OCI-LY7 (cell line): ENCODE measurements at regions not wholly inside any gene's neighbourhood (a gene's known extent, or its start where the extent isn't known, plus 50 kb on each side); places are given as distances from the start of the nearest gene placed in this dataset.

ENCODE experiments used
- BruUV-seq: library from RNA; stranded (reverse); fragments of 400-500 nt; replicated peaks from 2 replicates; lab custom pipeline; 2021; lab: Mats Ljungman, UMichigan
- CTCF ChIA-PET: fragments of 300-600 bp; sonication (Branson Sonifier 250); formaldehyde crosslinking; loops from one replicate; lab custom pipeline; 2022; ENCODE audit warnings: antibody characterized with exemption; ENCODE audit not compliant: unreplicated experiment; lab: Charles Lee
- POLR2A ChIA-PET: fragments of 300-600 bp; sonication (Branson Sonifier 250); formaldehyde crosslinking; loops from one replicate; lab custom pipeline; 2022; ENCODE audit warnings: antibody characterized with exemption; lab: Charles Lee
- DNase-seq: peaks from one replicate; pipeline ENCODE4 v3.0.0-alpha.2; 2015; ENCODE audit warnings: low spot score
- H2AFZ ChIP-seq: fragments of 200-600 bp; sonication (generic), shearing (Covaris generic); 2 replicates; pipeline ENCODE4 v1.6.1; 2014; ENCODE audit warnings: mild to moderate bottlenecking, antibody characterized with exemption, low read length, moderate library complexity
- H3K27ac ChIP-seq: fragments of 200-600 bp; sonication (generic); 2 replicates; pipeline ENCODE4 v1.5.1; 2014; ENCODE audit warnings: mixed run types, low read depth, mild to moderate bottlenecking, moderate library complexity, low read length, inconsistent platforms; ENCODE audit not compliant: poor library complexity, severe bottlenecking
- H3K36me3 ChIP-seq: fragments of 200-600 bp; sonication (generic); 2 replicates; pipeline ENCODE4 v1.6.1; 2014; ENCODE audit warnings: mild to moderate bottlenecking, antibody characterized with exemption, low read length, moderate library complexity, mixed read lengths; ENCODE audit not compliant: insufficient read depth
- H3K4me1 ChIP-seq: fragments of 200-600 bp; sonication (generic); 2 replicates; pipeline ENCODE4 v1.5.1; 2014; ENCODE audit warnings: mild to moderate bottlenecking, low read length; ENCODE audit not compliant: insufficient read depth, poor library complexity, severe bottlenecking
- H3K4me2 ChIP-seq: fragments of 200-600 bp; sonication (generic); 2 replicates; pipeline ENCODE4 v1.6.1; 2014; ENCODE audit warnings: mild to moderate bottlenecking, low read length
- H3K4me3 ChIP-seq: fragments of 200-600 bp; sonication (generic); 2 replicates; pipeline ENCODE4 v1.5.1; 2014; ENCODE audit warnings: mild to moderate bottlenecking, low read depth, low read length; ENCODE audit not compliant: poor library complexity, severe bottlenecking
- H3K79me2 ChIP-seq: fragments of 200-600 bp; sonication (generic); 2 replicates; pipeline ENCODE4 v1.6.1; 2016; ENCODE audit warnings: low read depth, mild to moderate bottlenecking, low read length, moderate library complexity, mixed read lengths; ENCODE audit not compliant: insufficient read depth
- H3K9me2 ChIP-seq: fragments of 200-600 bp; sonication (generic); 2 replicates; pipeline ENCODE4 v1.6.1; 2016; ENCODE audit warnings: mild to moderate bottlenecking, low read length, mixed read lengths; ENCODE audit not compliant: insufficient read depth
- H3K9me3 ChIP-seq: fragments of 200-600 bp; sonication (generic); 2 replicates; pipeline ENCODE4 v1.6.1; 2014; ENCODE audit warnings: mild to moderate bottlenecking, mixed run types, low read length, mixed read lengths
- H4K20me1 ChIP-seq: fragments of 200-600 bp; sonication (generic); 2 replicates; pipeline ENCODE4 v1.6.1; 2014; ENCODE audit warnings: mild to moderate bottlenecking, antibody characterized with exemption, low read length, moderate library complexity, mixed read lengths; ENCODE audit not compliant: insufficient read depth
- EZH2phosphoT487 ChIP-seq: fragments of 200-600 bp; sonication (generic); IDR thresholded peaks from 2 replicates; pipeline ENCODE4 v1.6.1; 2018; ENCODE audit warnings: low read depth, borderline replicate concordance, mild to moderate bottlenecking, mixed run types, antibody characterized with exemption, low read length, moderate library complexity, mixed read lengths
- intact Hi-C: fragments of 100-400 bp; cut with micrococcal nuclease; formaldehyde crosslinking; loops from one replicate; pipeline ENCODE4 v1.10.0; 2022; ENCODE audit not compliant: unreplicated experiment
- TF ChIP-seq, protein P1 (sequence below): fragments of 200-600 bp; sonication (generic); conservative IDR thresholded peaks from 2 replicates; pipeline ENCODE4 v1.5.1; 2014; ENCODE audit warnings: mild to moderate bottlenecking, antibody characterized with exemption, low read length, moderate library complexity, mixed read lengths

DNA sequence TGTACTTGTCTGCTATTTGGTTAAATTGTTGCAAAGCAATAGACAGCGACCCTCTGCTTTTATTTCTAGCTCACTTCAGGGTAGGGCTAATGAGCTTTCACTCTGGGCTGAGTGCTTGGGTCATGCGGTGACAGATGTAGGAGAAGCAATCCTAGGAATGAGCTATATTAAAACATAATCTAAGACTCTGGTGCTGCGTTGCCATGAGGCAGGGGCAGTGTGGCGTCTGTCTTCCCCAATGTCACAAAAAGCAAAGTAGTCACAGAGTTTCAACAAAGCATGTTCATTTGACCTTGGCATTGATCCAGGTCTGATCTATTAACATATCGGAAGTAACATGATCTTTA lies 55.5 kb upstream of the GRAMD1B start:
- Histone ChIP-seq H3K9me2 (no peaks in the 10 kb centered on the region), H3K4me2 (peak overlapping the region; percentile 10), H3K79me2 (no peaks in the 10 kb centered on the region), H3K27ac (no peak overlapping the region), H3K36me3 (no peaks in the 10 kb centered on the region), H3K4me1 (peaks cover 9% of the 10 kb centered on the region), H4K20me1 (no peaks in the 10 kb centered on the region), H3K4me3 (no peak overlapping the region), H3K9me3 (no peaks in the 10 kb centered on the region), H2AFZ (0 out of 2 replicates have a peak overlapping the region, but pooled peaks have one; percentile 35)
- BruUV-seq: no TSS peak
- POLR2A ChIA-PET: no interaction called here
- CTCF ChIA-PET: no interaction called here
- TF ChIP-seq EZH2phosphoT487: no peak
- TF ChIP-seq, protein P1, sequence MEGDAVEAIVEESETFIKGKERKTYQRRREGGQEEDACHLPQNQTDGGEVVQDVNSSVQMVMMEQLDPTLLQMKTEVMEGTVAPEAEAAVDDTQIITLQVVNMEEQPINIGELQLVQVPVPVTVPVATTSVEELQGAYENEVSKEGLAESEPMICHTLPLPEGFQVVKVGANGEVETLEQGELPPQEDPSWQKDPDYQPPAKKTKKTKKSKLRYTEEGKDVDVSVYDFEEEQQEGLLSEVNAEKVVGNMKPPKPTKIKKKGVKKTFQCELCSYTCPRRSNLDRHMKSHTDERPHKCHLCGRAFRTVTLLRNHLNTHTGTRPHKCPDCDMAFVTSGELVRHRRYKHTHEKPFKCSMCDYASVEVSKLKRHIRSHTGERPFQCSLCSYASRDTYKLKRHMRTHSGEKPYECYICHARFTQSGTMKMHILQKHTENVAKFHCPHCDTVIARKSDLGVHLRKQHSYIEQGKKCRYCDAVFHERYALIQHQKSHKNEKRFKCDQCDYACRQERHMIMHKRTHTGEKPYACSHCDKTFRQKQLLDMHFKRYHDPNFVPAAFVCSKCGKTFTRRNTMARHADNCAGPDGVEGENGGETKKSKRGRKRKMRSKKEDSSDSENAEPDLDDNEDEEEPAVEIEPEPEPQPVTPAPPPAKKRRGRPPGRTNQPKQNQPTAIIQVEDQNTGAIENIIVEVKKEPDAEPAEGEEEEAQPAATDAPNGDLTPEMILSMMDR: no peak
- intact Hi-C loops: no loop called here
- DNase-seq: no peak

DNA sequence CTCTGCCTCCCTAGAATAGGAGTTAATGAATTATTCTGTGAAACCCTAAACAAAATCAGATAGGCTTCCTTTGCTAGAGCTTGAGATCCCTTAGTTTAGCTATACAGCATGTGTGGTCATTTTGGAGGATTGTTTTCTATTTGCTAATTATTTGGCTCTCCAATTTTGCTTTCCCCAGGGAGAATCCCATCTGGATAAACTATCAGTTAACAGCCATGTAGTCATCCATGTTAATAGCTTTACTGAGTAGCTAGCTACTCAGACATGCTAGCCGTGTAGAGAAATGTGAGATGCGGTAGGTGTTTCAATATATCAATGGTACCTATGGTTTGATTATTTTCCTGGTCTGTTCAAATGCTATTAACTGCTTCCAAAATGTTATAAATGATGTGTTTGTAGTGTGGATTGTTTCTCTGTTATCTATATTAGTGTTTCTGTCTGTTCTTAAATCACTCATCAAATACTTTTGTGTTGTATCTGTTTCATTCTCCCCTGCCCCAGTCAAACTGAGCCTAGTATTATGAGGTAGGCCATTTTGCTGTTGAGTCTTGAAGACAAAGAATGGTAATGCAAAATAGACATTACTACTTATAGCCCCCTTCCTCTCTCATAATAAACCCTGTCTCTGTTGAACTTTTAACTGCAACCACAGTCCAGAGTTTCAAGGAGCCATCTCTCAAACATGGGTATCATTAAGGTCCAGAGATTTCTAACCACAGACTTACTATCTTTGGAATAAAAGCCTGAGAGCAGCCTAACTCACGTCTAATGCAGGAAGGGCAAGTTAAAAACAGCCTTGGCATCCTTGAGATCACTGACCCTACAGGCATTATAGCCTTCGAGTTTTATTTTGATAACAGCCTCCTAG lies 56.1 kb upstream of the GRAMD1B start:
- no peak overlapping the region for H3K27ac ChIP-seq
- intact Hi-C loops: no loop called here
- H3K79me2 ChIP-seq: no peaks in the 10 kb centered on the region
- DNase-seq: no peak
- peak overlapping the region; percentile 10 for H3K4me2 ChIP-seq
- no peaks in the 10 kb centered on the region for H4K20me1 ChIP-seq
- TF ChIP-seq EZH2phosphoT487: no peak
- TF ChIP-seq, protein P1: no peak
- H3K4me3 ChIP-seq: no peak overlapping the region
- POLR2A ChIA-PET: no interaction called here
- H3K9me2 ChIP-seq: no peaks in the 10 kb centered on the region
- CTCF ChIA-PET: no interaction called here
- H3K36me3 ChIP-seq: no peaks in the 10 kb centered on the region
- BruUV-seq: no TSS peak
- no peaks in the 10 kb centered on the region for H3K9me3 ChIP-seq
- peaks cover 9% of the 10 kb centered on the region for H3K4me1 ChIP-seq
- peak overlapping the region; percentile 35; the same call in 1 of the 2 replicates for H2AFZ ChIP-seq
